ENCODE measurements at regions not wholly inside any gene's neighbourhood (a gene's known extent, or its start where the extent isn't known, plus 50 kb on each side); places are given as distances from the start of the nearest gene placed in this dataset.

- Histone ChIP-seq H3F3A (ENCODE audit: low read length, unreplicated experiment) (no peaks in the 10 kb centered on the region), H3K9me2 (replicated peaks; ENCODE audit: low read length) (no peaks in the 10 kb centered on the region), H4K20me1 (ENCODE audit: low read length) (no peaks in the 10 kb centered on the region), H3K9ac (ENCODE audit: low read length) (no peak overlapping the region), H3K4me1 (ENCODE audit: insufficient read depth, low read length) (no peaks in the 10 kb centered on the region), H3K36me3 (ENCODE audit: low read depth, low read length) (no peaks in the 10 kb centered on the region), H3K4me2 (ENCODE audit: low read length) (no peak overlapping the region), H3K27me3 (ENCODE audit: low read length) (no peaks in the 10 kb centered on the region), H3K4me3 (ENCODE audit: low read length) (no peak overlapping the region), H3K79me2 (ENCODE audit: low read length) (no peaks in the 10 kb centered on the region), H3K9me3 (ENCODE audit: low read length) (no peaks in the 10 kb centered on the region), H2AFZ (ENCODE audit: low read length) (no peak overlapping the region), H3K27ac (ENCODE audit: low read length) (no peak overlapping the region)
- ATAC-seq = no peak
- POLR2A ChIA-PET (ENCODE audit: unreplicated experiment) = no interaction called here
- DNase-seq = no peak
- CTCF ChIA-PET = interaction anchor here (0.6 kb wide), 1 partner anchor 9 kb away, joined by 3 read pairs; no protein-coding TSS in a partner anchor
- TF ChIP-seq EZH2phosphoT487 (IDR thresholded peaks at IDR 0.05; ENCODE audit: borderline replicate concordance, low read length) (no peak), EZH2 (IDR thresholded peaks at IDR 0.05; ENCODE audit: low read length, unreplicated experiment) (no peak), CTCF (conservative IDR thresholded peaks at IDR 0.05; ENCODE audit: low read depth, low read length) (no peak)
- intact Hi-C loops (cut with micrococcal nuclease) = no loop called here
- no TSS peak for BruUV-seq (replicated peaks)
Measured at GRCh38 chr1:244255426-244255965, 196.2 kb downstream of the ADSS2 start.

GRCh38 chr1:244256086-244256676, 195.5 kb downstream of the ADSS2 start:
- DNase-seq (no peak), ATAC-seq (no peak)
- intact Hi-C loops (cut with micrococcal nuclease) = no loop called here
- Histone ChIP-seq H3K27me3 (ENCODE audit: low read length) (no peaks in the 10 kb centered on the region), H3K4me3 (ENCODE audit: low read length) (no peak overlapping the region), H3K36me3 (ENCODE audit: low read depth, low read length) (no peaks in the 10 kb centered on the region), H3K9ac (ENCODE audit: low read length) (no peak overlapping the region), H4K20me1 (ENCODE audit: low read length) (no peaks in the 10 kb centered on the region), H3K9me3 (ENCODE audit: low read length) (no peaks in the 10 kb centered on the region), H3K27ac (ENCODE audit: low read length) (no peak overlapping the region), H3F3A (ENCODE audit: low read length, unreplicated experiment) (no peaks in the 10 kb centered on the region), H3K4me2 (ENCODE audit: low read length) (no peak overlapping the region), H3K79me2 (ENCODE audit: low read length) (no peaks in the 10 kb centered on the region), H3K4me1 (ENCODE audit: insufficient read depth, low read length) (no peaks in the 10 kb centered on the region), H2AFZ (ENCODE audit: low read length) (no peak overlapping the region), H3K9me2 (replicated peaks; ENCODE audit: low read length) (no peaks in the 10 kb centered on the region)
- POLR2A ChIA-PET (ENCODE audit: unreplicated experiment) = no interaction called here
- CTCF ChIA-PET = interaction anchor here (0.6 kb wide), 1 partner anchor 8 kb away, joined by 3 read pairs; no protein-coding TSS in a partner anchor
- TF ChIP-seq EZH2phosphoT487 (IDR thresholded peaks at IDR 0.05; ENCODE audit: borderline replicate concordance, low read length) = no peak
- TF ChIP-seq CTCF (conservative IDR thresholded peaks at IDR 0.05; ENCODE audit: low read depth, low read length) = no peak
- no peak for TF ChIP-seq EZH2 (IDR thresholded peaks at IDR 0.05; ENCODE audit: low read length, unreplicated experiment)
- no TSS peak for BruUV-seq (replicated peaks)

GRCh38 chr1:244264163-244264562, 187.5 kb downstream of the ADSS2 start:
- no peaks in the 10 kb centered on the region for H3K9me3 ChIP-seq (ENCODE audit: low read length)
- CTCF ChIA-PET = no interaction called here
- BruUV-seq (replicated peaks) = no TSS peak

More at GRCh38 chr1:244264163-244264562, 187.5 kb downstream of the ADSS2 start:
- no peak overlapping the region for H2AFZ ChIP-seq (ENCODE audit: low read length)
- no peak overlapping the region for H3K9ac ChIP-seq (ENCODE audit: low read length)
- no peaks in the 10 kb centered on the region for H3K27me3 ChIP-seq (ENCODE audit: low read length)
- TF ChIP-seq EZH2phosphoT487 (IDR thresholded peaks at IDR 0.05; ENCODE audit: borderline replicate concordance, low read length) (no peak), EZH2 (IDR thresholded peaks at IDR 0.05; ENCODE audit: low read length, unreplicated experiment) (no peak), CTCF (conservative IDR thresholded peaks at IDR 0.05; ENCODE audit: low read depth, low read length) (no peak)
- no peak for ATAC-seq
- H3K9me2 ChIP-seq (replicated peaks; ENCODE audit: low read length) = no peaks in the 10 kb centered on the region
- no peaks in the 10 kb centered on the region for H3F3A ChIP-seq (ENCODE audit: low read length, unreplicated experiment)
- H3K4me2 ChIP-seq (ENCODE audit: low read length) = no peak overlapping the region
- H3K27ac ChIP-seq (ENCODE audit: low read length) = no peak overlapping the region
- H3K36me3 ChIP-seq (ENCODE audit: low read depth, low read length) = no peaks in the 10 kb centered on the region
- H3K79me2 ChIP-seq (ENCODE audit: low read length) = no peaks in the 10 kb centered on the region
- DNase-seq = no peak
- intact Hi-C loops (cut with micrococcal nuclease) = no loop called here
- H3K4me1 ChIP-seq (ENCODE audit: insufficient read depth, low read length) = peaks cover 8% of the 10 kb centered on the region; the same call in 1 of the 2 replicates
- H3K4me3 ChIP-seq (ENCODE audit: low read length) = no peak overlapping the region
- no peaks in the 10 kb centered on the region for H4K20me1 ChIP-seq (ENCODE audit: low read length)
- POLR2A ChIA-PET (ENCODE audit: unreplicated experiment) = no interaction called here

Data from PC-3 (cell line).